ENCODE measurements at regions not wholly inside any gene's neighbourhood (a gene's known extent, or its start where the extent isn't known, plus 50 kb on each side); places are given as distances from the start of the nearest gene placed in this dataset.
"Not testable (repeated sequence)": the region's sequence is repeated elsewhere in the genome, so short reads cannot be mapped to it uniquely, and the experiment has no call there.

GRCh38 chr4:18767921-18768320, 746.4 kb upstream of the LCORL start:
- intact Hi-C loops (cut with DNase I): no loop called here
- DNase-seq: no peak

GRCh38 chr4:18756671-18757070, 735.1 kb upstream of the LCORL start:
- intact Hi-C loops (cut with DNase I): no loop called here
- DNase-seq: no peak

GRCh38 chr4:18754180-18754579, 732.6 kb upstream of the LCORL start:
- intact Hi-C loops (cut with DNase I): no loop called here
- no peak for DNase-seq

- intact Hi-C loops (cut with DNase I): no loop called here
- DNase-seq: no peak
These were observed 729.5 kb upstream of the LCORL start for GRCh38 chr4:18751083-18751482.

- DNase-seq: no peak
- intact Hi-C loops (cut with DNase I): no loop called here
These were observed 727.8 kb upstream of the LCORL start for GRCh38 chr4:18749391-18749790.

GRCh38 chr4:18736551-18736950, 715.0 kb upstream of the LCORL start:
- DNase-seq: no peak
- intact Hi-C loops (cut with DNase I): no loop called here

GRCh38 chr4:18735740-18736268, 714.2 kb upstream of the LCORL start:
- no peak for DNase-seq
- intact Hi-C loops (cut with DNase I): no loop called here

- intact Hi-C loops (cut with DNase I): no loop called here
- no peak for DNase-seq
These were observed 712.9 kb upstream of the LCORL start for GRCh38 chr4:18734405-18734804.

- no peak for DNase-seq
- intact Hi-C loops (cut with DNase I): no loop called here
These were observed 712.4 kb upstream of the LCORL start for GRCh38 chr4:18733961-18734360.

- DNase-seq: no peak
- intact Hi-C loops (cut with DNase I): no loop called here
These were observed 701.2 kb upstream of the LCORL start for GRCh38 chr4:18722748-18723191.

GRCh38 chr4:18698119-18698883, 676.7 kb upstream of the LCORL start:
- intact Hi-C loops (cut with DNase I): no loop called here
- no peak for DNase-seq

- DNase-seq: no peak
- intact Hi-C loops (cut with DNase I): no loop called here
These were observed 674.4 kb upstream of the LCORL start for GRCh38 chr4:18695733-18696527.

- intact Hi-C loops (cut with DNase I): no loop called here
- DNase-seq: no peak
These were observed 670.1 kb upstream of the LCORL start for GRCh38 chr4:18691431-18692200.

- intact Hi-C loops (cut with DNase I): no loop called here
- no peak for DNase-seq
These were observed 668.9 kb upstream of the LCORL start for GRCh38 chr4:18690291-18690955.

GRCh38 chr4:18689308-18690115, 668.0 kb upstream of the LCORL start:
- intact Hi-C loops (cut with DNase I): no loop called here
- peak in 36 of 42 donors; percentile 22 to 91 (median 66) for DNase-seq

GRCh38 chr4:18688351-18688750, 666.8 kb upstream of the LCORL start:
- DNase-seq; intact Hi-C loops (cut with DNase I): not testable (repeated sequence)

- intact Hi-C loops (cut with DNase I): no loop called here
- no peak for DNase-seq
These were observed 664.9 kb upstream of the LCORL start for GRCh38 chr4:18686338-18687037.

GRCh38 chr4:18684932-18685331, 663.4 kb upstream of the LCORL start:
- intact Hi-C loops (cut with DNase I): no loop called here
- no peak for DNase-seq

Measured in head of caudate nucleus (tissue), 42 donors.